BJ (cell line): ENCODE measurements at regions not wholly inside any gene's neighbourhood (a gene's known extent, or its start where the extent isn't known, plus 50 kb on each side); places are given as distances from the start of the nearest gene placed in this dataset.

Source experiments
- CTCF ChIA-PET: fragments of 350-600 bp; formaldehyde crosslinking; extraction: SDS; loops from one replicate; lab custom pipeline; 2021; ENCODE audit warnings: antibody characterized with exemption, inconsistent platforms; lab: Yijun Ruan, JAX
- POLR2A ChIA-PET: fragments of 300-600 bp; sonication (Branson Sonifier 250); formaldehyde crosslinking; extraction: SDS; loops from one replicate; lab custom pipeline; 2021; ENCODE audit warnings: antibody characterized with exemption; lab: Charles Lee
- DNase-seq: peaks from one replicate; pipeline ENCODE4 v3.0.0-alpha.2; 2011; ENCODE audit warnings: low read depth
- H3K27me3 ChIP-seq: 2 replicates; pipeline ENCODE4 v1.6.0; 2011; ENCODE audit warnings: low read length; ENCODE audit not compliant: control insufficient read depth, insufficient read depth
- H3K36me3 ChIP-seq: 2 replicates; pipeline ENCODE4 v1.5.1; 2011; ENCODE audit warnings: low read length; ENCODE audit not compliant: control insufficient read depth, insufficient read depth
- H3K4me3 ChIP-seq: 2 replicates; pipeline ENCODE4 v1.5.1; 2011; ENCODE audit warnings: low read depth, mild to moderate bottlenecking, control low read depth, low read length
- CTCF ChIP-seq: IDR thresholded peaks from 2 replicates; pipeline ENCODE4 v1.5.1; 2011; ENCODE audit warnings: low read depth, mild to moderate bottlenecking, control low read depth, inconsistent platforms, low read length, moderate library complexity; ENCODE audit not compliant: insufficient read depth

GRCh38 chr16:62610291-62610690, 574.1 kb upstream of the CDH8 start:
- DNase-seq = no peak
- ChIA-PET CTCF (no interaction called here), POLR2A (no interaction called here)
- H3K4me3 ChIP-seq = no peak overlapping the region
- no peaks in the 10 kb centered on the region for H3K27me3 ChIP-seq
- H3K36me3 ChIP-seq = no peaks in the 10 kb centered on the region
- no peak for TF ChIP-seq CTCF

- ChIA-PET POLR2A (no interaction called here), CTCF (no interaction called here)
- DNase-seq = no peak
- Histone ChIP-seq H3K36me3 (no peaks in the 10 kb centered on the region), H3K4me3 (no peak overlapping the region), H3K27me3 (no peaks in the 10 kb centered on the region)
- no peak for TF ChIP-seq CTCF
Observed at GRCh38 chr16:62602790-62603189, 566.6 kb upstream of the CDH8 start.

GRCh38 chr16:62597875-62598274, 561.6 kb upstream of the CDH8 start:
- POLR2A ChIA-PET = no interaction called here
- H3K4me3 ChIP-seq = no peak overlapping the region

GRCh38 chr16:62596584-62596983, 560.3 kb upstream of the CDH8 start:
- no peak for DNase-seq
- no peaks in the 10 kb centered on the region for H3K27me3 ChIP-seq
- ChIA-PET POLR2A (no interaction called here), CTCF (no interaction called here)
- no peak for TF ChIP-seq CTCF
- no peaks in the 10 kb centered on the region for H3K36me3 ChIP-seq
- no peak overlapping the region for H3K4me3 ChIP-seq

More at GRCh38 chr16:62597875-62598274, 561.6 kb upstream of the CDH8 start:
- Histone ChIP-seq H3K27me3 (no peaks in the 10 kb centered on the region), H3K36me3 (no peaks in the 10 kb centered on the region)
- no peak for TF ChIP-seq CTCF
- DNase-seq = no peak
- CTCF ChIA-PET = no interaction called here

GRCh38 chr16:62596125-62596524, 559.9 kb upstream of the CDH8 start:
- ChIA-PET POLR2A (no interaction called here), CTCF (no interaction called here)
- H3K27me3 ChIP-seq = no peaks in the 10 kb centered on the region
- no peak overlapping the region for H3K4me3 ChIP-seq
- no peak for TF ChIP-seq CTCF
- no peaks in the 10 kb centered on the region for H3K36me3 ChIP-seq
- DNase-seq = no peak
